Activated effector memory CD4-positive, alpha-beta T cell treated with Interleukin-2 at 50 U/mL for 16 hours (primary cell): ENCODE measurements at regions not wholly inside any gene's neighbourhood (a gene's known extent, or its start where the extent isn't known, plus 50 kb on each side); places are given as distances from the start of the nearest gene placed in this dataset.

Source experiments
- DNase-seq: peaks from one replicate; pipeline ENCODE4 v3.0.0-alpha.2; 2020

- peak; percentile 35 for DNase-seq
These were observed 59.2 kb upstream of the ZNF641 start for GRCh38 chr12:48409938-48410337.

GRCh38 chr12:48413388-48413787 lies 59.0 kb upstream of the ANP32D start:
- no peak for DNase-seq

GRCh38 chr12:48414021-48414420 lies 58.3 kb upstream of the ANP32D start:
- DNase-seq: no peak

GRCh38 chr12:48419116-48419935 lies 53.0 kb upstream of the ANP32D start:
- DNase-seq: no peak

GRCh38 chr12:48420039-48420775 lies 52.2 kb upstream of the ANP32D start:
- DNase-seq: no peak

GRCh38 chr12:48422060-48422459 lies 50.3 kb upstream of the ANP32D start:
- no peak for DNase-seq
